Stimulated activated effector memory CD8-positive, alpha-beta T cell treated with anti-CD3 and anti-CD28 coated beads, Interleukin-12 subunit alpha, Interleukin-12 subunit beta, amount 100 ng/mL, for 72 hours (primary cell): ENCODE measurements at regions not wholly inside any gene's neighbourhood (a gene's known extent, or its start where the extent isn't known, plus 50 kb on each side); places are given as distances from the start of the nearest gene placed in this dataset.

ENCODE experiments used
- ATAC-seq: fragments of 150-1000 bp; cut with Tn5 transposase; 2 replicates; pipeline ENCODE4 v1.10.0; 2021
- DNase-seq, 2 donors: peaks; one replicate each; pipeline ENCODE4 v3.0.0; 2021 to 2022; ENCODE audit warnings: low spot score in 2 of 2
- H3K27ac Mint-ChIP-seq: one replicate; pipeline ENCODE4 v1.8.0; 2022; ENCODE audit warnings: mild to moderate bottlenecking, mixed read lengths
- H3K36me3 Mint-ChIP-seq: one replicate; pipeline ENCODE4 v1.8.0; 2022; ENCODE audit warnings: mild to moderate bottlenecking, mixed read lengths
- H3K4me1 Mint-ChIP-seq: one replicate; pipeline ENCODE4 v1.8.0; 2022; ENCODE audit warnings: mixed read lengths
- H3K4me3 Mint-ChIP-seq: one replicate; pipeline ENCODE4 v1.8.0; 2022; ENCODE audit warnings: mild to moderate bottlenecking, mixed read lengths
- H3K9me3 Mint-ChIP-seq: one replicate; pipeline ENCODE4 v1.8.0; 2022; ENCODE audit warnings: mixed read lengths

- ATAC-seq: no peak
- H3K4me1 Mint-ChIP-seq: no peaks in the 10 kb centered on the region
- no peaks in the 10 kb centered on the region for H3K36me3 Mint-ChIP-seq
Measured at GRCh38 chr2:228648541-228648940, 467.1 kb upstream of the SPHKAP start.

GRCh38 chr2:228646061-228646460, 464.6 kb upstream of the SPHKAP start:
- H3K4me3 Mint-ChIP-seq: no peak overlapping the region
- H3K36me3 Mint-ChIP-seq: no peaks in the 10 kb centered on the region
- DNase-seq: no peak
- H3K4me1 Mint-ChIP-seq: no peaks in the 10 kb centered on the region
- no peak overlapping the region for H3K27ac Mint-ChIP-seq
- H3K9me3 Mint-ChIP-seq: peaks cover 7% of the 10 kb centered on the region
- no peak for ATAC-seq

More at GRCh38 chr2:228648541-228648940, 467.1 kb upstream of the SPHKAP start:
- no peak overlapping the region for H3K27ac Mint-ChIP-seq
- no peak overlapping the region for H3K4me3 Mint-ChIP-seq
- H3K9me3 Mint-ChIP-seq: peaks cover 7% of the 10 kb centered on the region
- no peak for DNase-seq

GRCh38 chr2:228644199-228644598, 462.7 kb upstream of the SPHKAP start:
- Mint-ChIP-seq H3K4me1 (no peaks in the 10 kb centered on the region), H3K4me3 (no peak overlapping the region), H3K27ac (no peak overlapping the region), H3K9me3 (peaks cover 4% of the 10 kb centered on the region), H3K36me3 (no peaks in the 10 kb centered on the region)
- DNase-seq: no peak
- no peak for ATAC-seq

- DNase-seq (no peak), ATAC-seq (no peak)
- no peaks in the 10 kb centered on the region for H3K36me3 Mint-ChIP-seq
- no peak overlapping the region for H3K4me3 Mint-ChIP-seq
- H3K4me1 Mint-ChIP-seq: no peaks in the 10 kb centered on the region
- H3K27ac Mint-ChIP-seq: no peak overlapping the region
- H3K9me3 Mint-ChIP-seq: peaks cover 4% of the 10 kb centered on the region
Measured at GRCh38 chr2:228642861-228643260, 461.4 kb upstream of the SPHKAP start.

GRCh38 chr2:228630786-228631185, 449.3 kb upstream of the SPHKAP start:
- Mint-ChIP-seq H3K9me3 (peaks cover 19% of the 10 kb centered on the region), H3K4me1 (no peaks in the 10 kb centered on the region), H3K36me3 (no peaks in the 10 kb centered on the region), H3K4me3 (no peak overlapping the region), H3K27ac (no peak overlapping the region)
- no peak for DNase-seq
- ATAC-seq: no peak

- ATAC-seq: no peak
Measured at GRCh38 chr2:228629251-228629650, 447.8 kb upstream of the SPHKAP start.

GRCh38 chr2:228628682-228629081, 447.2 kb upstream of the SPHKAP start:
- Mint-ChIP-seq H3K27ac (no peak overlapping the region), H3K4me3 (no peak overlapping the region), H3K36me3 (no peaks in the 10 kb centered on the region), H3K4me1 (no peaks in the 10 kb centered on the region), H3K9me3 (peaks cover 16% of the 10 kb centered on the region)
- ATAC-seq: no peak
- DNase-seq: no peak

More at GRCh38 chr2:228629251-228629650, 447.8 kb upstream of the SPHKAP start:
- H3K9me3 Mint-ChIP-seq: peaks cover 16% of the 10 kb centered on the region
- H3K4me1 Mint-ChIP-seq: no peaks in the 10 kb centered on the region
- no peak overlapping the region for H3K4me3 Mint-ChIP-seq
- no peak overlapping the region for H3K27ac Mint-ChIP-seq
- no peaks in the 10 kb centered on the region for H3K36me3 Mint-ChIP-seq
- DNase-seq: no peak

- DNase-seq (no peak), ATAC-seq (no peak)
- no peak overlapping the region for H3K27ac Mint-ChIP-seq
- H3K4me1 Mint-ChIP-seq: no peaks in the 10 kb centered on the region
- H3K36me3 Mint-ChIP-seq: no peaks in the 10 kb centered on the region
- H3K4me3 Mint-ChIP-seq: no peak overlapping the region
- peaks cover 14% of the 10 kb centered on the region for H3K9me3 Mint-ChIP-seq
Measured at GRCh38 chr2:228627510-228627909, 446.0 kb upstream of the SPHKAP start.

GRCh38 chr2:228625481-228625880, 444.0 kb upstream of the SPHKAP start:
- Mint-ChIP-seq H3K36me3 (no peaks in the 10 kb centered on the region), H3K9me3 (peaks cover 10% of the 10 kb centered on the region), H3K4me3 (no peak overlapping the region), H3K4me1 (no peaks in the 10 kb centered on the region), H3K27ac (no peak overlapping the region)
- ATAC-seq (no peak), DNase-seq (no peak)

GRCh38 chr2:228624733-228625132, 443.2 kb upstream of the SPHKAP start:
- ATAC-seq (no peak), DNase-seq (no peak)
- H3K27ac Mint-ChIP-seq: no peak overlapping the region
- no peak overlapping the region for H3K4me3 Mint-ChIP-seq
- no peaks in the 10 kb centered on the region for H3K36me3 Mint-ChIP-seq
- H3K4me1 Mint-ChIP-seq: no peaks in the 10 kb centered on the region
- peaks cover 7% of the 10 kb centered on the region for H3K9me3 Mint-ChIP-seq

- DNase-seq: no peak
- no peaks in the 10 kb centered on the region for H3K4me1 Mint-ChIP-seq
- peaks cover 16% of the 10 kb centered on the region for H3K9me3 Mint-ChIP-seq
- H3K27ac Mint-ChIP-seq: no peak overlapping the region
- no peaks in the 10 kb centered on the region for H3K36me3 Mint-ChIP-seq
- ATAC-seq: peak; percentile 34
- no peak overlapping the region for H3K4me3 Mint-ChIP-seq
Measured at GRCh38 chr2:228615496-228615895, 434.0 kb upstream of the SPHKAP start.

GRCh38 chr2:228614741-228615140, 433.3 kb upstream of the SPHKAP start:
- no peak overlapping the region for H3K27ac Mint-ChIP-seq
- H3K4me1 Mint-ChIP-seq: no peaks in the 10 kb centered on the region
- ATAC-seq (no peak), DNase-seq (no peak)
- peaks cover 15% of the 10 kb centered on the region for H3K9me3 Mint-ChIP-seq
- H3K4me3 Mint-ChIP-seq: no peak overlapping the region
- no peaks in the 10 kb centered on the region for H3K36me3 Mint-ChIP-seq

- Mint-ChIP-seq H3K36me3 (no peaks in the 10 kb centered on the region), H3K4me3 (no peak overlapping the region), H3K27ac (no peak overlapping the region), H3K4me1 (no peaks in the 10 kb centered on the region), H3K9me3 (peaks cover 14% of the 10 kb centered on the region)
- ATAC-seq (peak; percentile 68), DNase-seq (no peak)
Measured at GRCh38 chr2:228613133-228613850, 431.8 kb upstream of the SPHKAP start.

- peaks cover 8% of the 10 kb centered on the region for H3K9me3 Mint-ChIP-seq
- no peak for DNase-seq
- H3K36me3 Mint-ChIP-seq: no peaks in the 10 kb centered on the region
- no peak for ATAC-seq
- no peaks in the 10 kb centered on the region for H3K4me1 Mint-ChIP-seq
- no peak overlapping the region for H3K27ac Mint-ChIP-seq
- H3K4me3 Mint-ChIP-seq: no peak overlapping the region
Measured at GRCh38 chr2:228611171-228611570, 429.7 kb upstream of the SPHKAP start.

GRCh38 chr2:228602288-228602687, 420.8 kb upstream of the SPHKAP start:
- Mint-ChIP-seq H3K4me1 (no peaks in the 10 kb centered on the region), H3K27ac (no peak overlapping the region), H3K9me3 (peaks cover 11% of the 10 kb centered on the region), H3K4me3 (no peak overlapping the region), H3K36me3 (no peaks in the 10 kb centered on the region)
- no peak for DNase-seq
- no peak for ATAC-seq

- H3K27ac Mint-ChIP-seq: no peak overlapping the region
- ATAC-seq (no peak), DNase-seq (no peak)
- H3K36me3 Mint-ChIP-seq: no peaks in the 10 kb centered on the region
- H3K4me1 Mint-ChIP-seq: no peaks in the 10 kb centered on the region
- H3K4me3 Mint-ChIP-seq: no peak overlapping the region
- H3K9me3 Mint-ChIP-seq: peaks cover 11% of the 10 kb centered on the region
Measured at GRCh38 chr2:228600265-228600664, 418.8 kb upstream of the SPHKAP start.
